SK-N-DZ (cell line): ENCODE measurements at regions not wholly inside any gene's neighbourhood (a gene's known extent, or its start where the extent isn't known, plus 50 kb on each side); places are given as distances from the start of the nearest gene placed in this dataset.
"Not testable (repeated sequence)": the region's sequence is repeated elsewhere in the genome, so short reads cannot be mapped to it uniquely, and the experiment has no call there.

Experiments used
- DNase-seq: peaks from one replicate; pipeline ENCODE4 v3.0.0-alpha.2; 2015; ENCODE audit warnings: low spot score

- DNase-seq = no peak
Measured at GRCh38 chr4:84379917-84380641, 119.0 kb downstream of the NKX6-1 start.

GRCh38 chr4:84378983-84379382 is 120.1 kb downstream of the NKX6-1 start:
- DNase-seq = no peak

GRCh38 chr4:84378356-84378755 is 120.7 kb downstream of the NKX6-1 start:
- no peak for DNase-seq

GRCh38 chr4:84366907-84367306 is 132.2 kb downstream of the NKX6-1 start:
- DNase-seq = no peak

GRCh38 chr4:84366161-84366560 is 132.9 kb downstream of the NKX6-1 start:
- DNase-seq = no peak

- no peak for DNase-seq
Measured at GRCh38 chr4:84362896-84363655, 136.0 kb downstream of the NKX6-1 start.

- no peak for DNase-seq
Measured at GRCh38 chr4:84342161-84342560, 156.9 kb downstream of the NKX6-1 start.

GRCh38 chr4:84341559-84341958 is 157.5 kb downstream of the NKX6-1 start:
- no peak for DNase-seq

- no peak for DNase-seq
Measured at GRCh38 chr4:84338367-84338766, 160.7 kb downstream of the NKX6-1 start.

GRCh38 chr4:84336964-84337705 is 162.0 kb downstream of the NKX6-1 start:
- DNase-seq = no peak

GRCh38 chr4:84327526-84327925 is 171.6 kb downstream of the NKX6-1 start:
- no peak for DNase-seq

- DNase-seq = no peak
Measured at GRCh38 chr4:84325625-84326024, 173.5 kb downstream of the NKX6-1 start.

- DNase-seq = peak; percentile 90
Measured at GRCh38 chr4:84324303-84325245, 174.5 kb downstream of the NKX6-1 start.

GRCh38 chr4:84319124-84319523 is 180.0 kb downstream of the NKX6-1 start:
- no peak for DNase-seq

GRCh38 chr4:84317513-84317912 is 181.6 kb downstream of the NKX6-1 start:
- DNase-seq = no peak

GRCh38 chr4:84312426-84313012 is 186.6 kb downstream of the NKX6-1 start:
- peak; percentile 11 for DNase-seq

- DNase-seq = no peak
Measured at GRCh38 chr4:84309191-84309590, 189.9 kb downstream of the NKX6-1 start.

- not testable (repeated sequence) for DNase-seq
Measured at GRCh38 chr4:84298719-84299254, 200.3 kb downstream of the NKX6-1 start.

- no peak for DNase-seq
Measured at GRCh38 chr4:84298023-84298718, 200.9 kb downstream of the NKX6-1 start.

GRCh38 chr4:84291969-84292368 is 207.1 kb downstream of the NKX6-1 start:
- no peak for DNase-seq
